ENCODE measurements at regions not wholly inside any gene's neighbourhood (a gene's known extent, or its start where the extent isn't known, plus 50 kb on each side); places are given as distances from the start of the nearest gene placed in this dataset.

DNA sequence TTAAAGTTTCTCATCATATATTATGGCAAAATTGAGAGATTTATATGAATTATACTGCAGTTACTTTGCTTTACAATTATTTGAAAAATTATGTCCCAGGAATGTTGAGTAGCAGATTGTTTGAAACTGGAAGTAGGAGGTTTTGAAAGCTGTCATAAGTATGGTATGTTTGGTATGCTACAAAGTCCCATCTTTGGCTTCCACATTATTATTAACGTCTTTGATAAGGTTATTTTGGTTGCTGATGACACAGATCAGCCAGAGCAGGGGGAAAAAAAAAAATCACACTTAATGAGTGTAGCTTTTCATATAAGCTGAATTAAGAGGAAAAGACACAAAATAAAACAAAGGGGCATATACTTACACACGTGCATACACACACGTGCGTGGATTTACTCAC lies 130.1 kb downstream of the SLITRK1 start:
- no peaks in the 10 kb centered on the region for H3K9me3 ChIP-seq (ENCODE audit: low read length)
- no peak overlapping the region for H3K4me2 ChIP-seq (ENCODE audit: low read length)
- no peak overlapping the region for H2AFZ ChIP-seq (ENCODE audit: low read length)
- no peaks in the 10 kb centered on the region for H3K9me2 ChIP-seq (ENCODE audit: insufficient read depth, low read length)
- ChIA-PET POLR2A (no interaction called here), CTCF (ENCODE audit: unreplicated experiment) (no interaction called here)
- no peaks in the 10 kb centered on the region for H3K36me3 ChIP-seq (ENCODE audit: insufficient read depth, low read length)
- no peaks in the 10 kb centered on the region for H4K20me1 ChIP-seq (ENCODE audit: insufficient read depth, low read length)
- no peaks in the 10 kb centered on the region for H3K79me2 ChIP-seq (ENCODE audit: insufficient read depth, low read depth, low read length)
- BruUV-seq (replicated peaks), result no TSS peak
- no peak overlapping the region for H3K27ac ChIP-seq (ENCODE audit: low read depth, low read length, poor library complexity, severe bottlenecking)
- no peak for DNase-seq (ENCODE audit: low spot score)
- H3K4me3 ChIP-seq (ENCODE audit: low read depth, low read length, poor library complexity, severe bottlenecking), result no peak overlapping the region
- no peaks in the 10 kb centered on the region for H3K4me1 ChIP-seq (ENCODE audit: insufficient read depth, low read length, poor library complexity, severe bottlenecking)
- TF ChIP-seq EZH2phosphoT487 (IDR thresholded peaks at IDR 0.05; ENCODE audit: borderline replicate concordance, low read depth, low read length), result no peak
- TF ChIP-seq, protein P1, sequence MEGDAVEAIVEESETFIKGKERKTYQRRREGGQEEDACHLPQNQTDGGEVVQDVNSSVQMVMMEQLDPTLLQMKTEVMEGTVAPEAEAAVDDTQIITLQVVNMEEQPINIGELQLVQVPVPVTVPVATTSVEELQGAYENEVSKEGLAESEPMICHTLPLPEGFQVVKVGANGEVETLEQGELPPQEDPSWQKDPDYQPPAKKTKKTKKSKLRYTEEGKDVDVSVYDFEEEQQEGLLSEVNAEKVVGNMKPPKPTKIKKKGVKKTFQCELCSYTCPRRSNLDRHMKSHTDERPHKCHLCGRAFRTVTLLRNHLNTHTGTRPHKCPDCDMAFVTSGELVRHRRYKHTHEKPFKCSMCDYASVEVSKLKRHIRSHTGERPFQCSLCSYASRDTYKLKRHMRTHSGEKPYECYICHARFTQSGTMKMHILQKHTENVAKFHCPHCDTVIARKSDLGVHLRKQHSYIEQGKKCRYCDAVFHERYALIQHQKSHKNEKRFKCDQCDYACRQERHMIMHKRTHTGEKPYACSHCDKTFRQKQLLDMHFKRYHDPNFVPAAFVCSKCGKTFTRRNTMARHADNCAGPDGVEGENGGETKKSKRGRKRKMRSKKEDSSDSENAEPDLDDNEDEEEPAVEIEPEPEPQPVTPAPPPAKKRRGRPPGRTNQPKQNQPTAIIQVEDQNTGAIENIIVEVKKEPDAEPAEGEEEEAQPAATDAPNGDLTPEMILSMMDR (conservative IDR thresholded peaks at IDR 0.05; ENCODE audit: low read length), result no peak
- intact Hi-C loops (cut with micrococcal nuclease; ENCODE audit: unreplicated experiment), result no loop called here

DNA sequence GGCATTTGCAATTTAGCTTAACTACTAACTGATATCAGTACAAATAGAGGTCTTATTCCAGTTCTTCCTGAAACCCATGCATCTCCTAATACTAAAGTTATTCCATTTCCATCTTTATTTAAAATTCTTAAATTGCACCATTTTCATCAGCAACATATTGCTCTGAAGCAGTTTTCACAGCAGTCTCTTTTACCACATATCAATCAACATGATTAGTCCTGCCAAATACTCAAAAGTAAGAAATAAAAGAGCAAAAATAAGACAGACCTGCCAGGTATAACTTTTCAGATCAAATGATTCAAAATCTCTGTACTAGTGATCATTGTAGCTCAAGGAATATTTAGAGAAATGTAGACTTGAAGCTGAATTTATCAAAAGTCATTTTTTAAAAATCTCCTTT lies 141.7 kb downstream of the SLITRK1 start:
- H3K79me2 ChIP-seq (ENCODE audit: insufficient read depth, low read depth, low read length), result no peaks in the 10 kb centered on the region
- H4K20me1 ChIP-seq (ENCODE audit: insufficient read depth, low read length), result no peaks in the 10 kb centered on the region
- TF ChIP-seq EZH2phosphoT487 (IDR thresholded peaks at IDR 0.05; ENCODE audit: borderline replicate concordance, low read depth, low read length), result no peak
- TF ChIP-seq, protein P1 (conservative IDR thresholded peaks at IDR 0.05; ENCODE audit: low read length), result no peak
- no peaks in the 10 kb centered on the region for H3K36me3 ChIP-seq (ENCODE audit: insufficient read depth, low read length)
- H3K4me3 ChIP-seq (ENCODE audit: low read depth, low read length, poor library complexity, severe bottlenecking), result no peak overlapping the region
- BruUV-seq (replicated peaks), result no TSS peak
- intact Hi-C loops (cut with micrococcal nuclease; ENCODE audit: unreplicated experiment), result no loop called here
- no peak overlapping the region for H2AFZ ChIP-seq (ENCODE audit: low read length)
- H3K4me1 ChIP-seq (ENCODE audit: insufficient read depth, low read length, poor library complexity, severe bottlenecking), result no peaks in the 10 kb centered on the region
- no peaks in the 10 kb centered on the region for H3K9me2 ChIP-seq (ENCODE audit: insufficient read depth, low read length)
- ChIA-PET POLR2A (no interaction called here), CTCF (ENCODE audit: unreplicated experiment) (no interaction called here)
- no peak for DNase-seq (ENCODE audit: low spot score)
- H3K27ac ChIP-seq (ENCODE audit: low read depth, low read length, poor library complexity, severe bottlenecking), result no peak overlapping the region
- H3K4me2 ChIP-seq (ENCODE audit: low read length), result no peak overlapping the region
- H3K9me3 ChIP-seq (ENCODE audit: low read length), result no peaks in the 10 kb centered on the region

DNA sequence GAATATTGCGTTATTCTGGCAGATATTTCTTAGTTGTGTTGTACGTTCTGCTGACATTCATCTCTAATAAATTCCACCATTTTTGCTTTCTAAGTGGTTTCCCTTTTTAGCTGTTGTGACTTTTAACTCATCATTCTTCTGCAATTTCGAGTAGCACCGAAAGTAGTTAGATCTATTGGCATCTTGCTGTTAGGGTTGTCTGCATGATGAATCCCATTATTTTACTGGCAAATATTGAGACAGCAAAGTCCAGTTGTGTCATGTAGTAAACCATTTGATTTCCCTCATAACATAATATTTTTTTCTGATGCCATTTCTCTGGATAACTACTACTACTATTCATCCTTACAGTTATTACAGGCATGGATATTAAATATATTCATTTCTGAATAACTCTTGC lies 143.9 kb downstream of the SLITRK1 start:
- Histone ChIP-seq H3K36me3 (ENCODE audit: insufficient read depth, low read length) (no peaks in the 10 kb centered on the region), H3K4me2 (ENCODE audit: low read length) (no peak overlapping the region), H3K4me3 (ENCODE audit: low read depth, low read length, poor library complexity, severe bottlenecking) (no peak overlapping the region), H3K4me1 (ENCODE audit: insufficient read depth, low read length, poor library complexity, severe bottlenecking) (no peaks in the 10 kb centered on the region), H3K79me2 (ENCODE audit: insufficient read depth, low read depth, low read length) (no peaks in the 10 kb centered on the region), H3K9me2 (ENCODE audit: insufficient read depth, low read length) (no peaks in the 10 kb centered on the region), H3K27ac (ENCODE audit: low read depth, low read length, poor library complexity, severe bottlenecking) (no peak overlapping the region), H4K20me1 (ENCODE audit: insufficient read depth, low read length) (no peaks in the 10 kb centered on the region), H2AFZ (ENCODE audit: low read length) (no peak overlapping the region), H3K9me3 (ENCODE audit: low read length) (no peaks in the 10 kb centered on the region)
- POLR2A ChIA-PET, result no interaction called here
- CTCF ChIA-PET (ENCODE audit: unreplicated experiment), result no interaction called here
- intact Hi-C loops (cut with micrococcal nuclease; ENCODE audit: unreplicated experiment), result no loop called here
- no peak for DNase-seq (ENCODE audit: low spot score)
- BruUV-seq (replicated peaks), result no TSS peak
- no peak for TF ChIP-seq EZH2phosphoT487 (IDR thresholded peaks at IDR 0.05; ENCODE audit: borderline replicate concordance, low read depth, low read length)
- TF ChIP-seq, protein P1 (conservative IDR thresholded peaks at IDR 0.05; ENCODE audit: low read length), result no peak
